ENCODE measurements at regions not wholly inside any gene's neighbourhood (a gene's known extent, or its start where the extent isn't known, plus 50 kb on each side); places are given as distances from the start of the nearest gene placed in this dataset.

- TF ChIP-seq, protein P1, sequence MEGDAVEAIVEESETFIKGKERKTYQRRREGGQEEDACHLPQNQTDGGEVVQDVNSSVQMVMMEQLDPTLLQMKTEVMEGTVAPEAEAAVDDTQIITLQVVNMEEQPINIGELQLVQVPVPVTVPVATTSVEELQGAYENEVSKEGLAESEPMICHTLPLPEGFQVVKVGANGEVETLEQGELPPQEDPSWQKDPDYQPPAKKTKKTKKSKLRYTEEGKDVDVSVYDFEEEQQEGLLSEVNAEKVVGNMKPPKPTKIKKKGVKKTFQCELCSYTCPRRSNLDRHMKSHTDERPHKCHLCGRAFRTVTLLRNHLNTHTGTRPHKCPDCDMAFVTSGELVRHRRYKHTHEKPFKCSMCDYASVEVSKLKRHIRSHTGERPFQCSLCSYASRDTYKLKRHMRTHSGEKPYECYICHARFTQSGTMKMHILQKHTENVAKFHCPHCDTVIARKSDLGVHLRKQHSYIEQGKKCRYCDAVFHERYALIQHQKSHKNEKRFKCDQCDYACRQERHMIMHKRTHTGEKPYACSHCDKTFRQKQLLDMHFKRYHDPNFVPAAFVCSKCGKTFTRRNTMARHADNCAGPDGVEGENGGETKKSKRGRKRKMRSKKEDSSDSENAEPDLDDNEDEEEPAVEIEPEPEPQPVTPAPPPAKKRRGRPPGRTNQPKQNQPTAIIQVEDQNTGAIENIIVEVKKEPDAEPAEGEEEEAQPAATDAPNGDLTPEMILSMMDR (IDR thresholded peaks at IDR 0.05; ENCODE audit: insufficient read depth, low read depth, low read length, missing control alignments), result no peak
- H3K4me3 ChIP-seq (ENCODE audit: low read length), result no peak overlapping the region
- DNase-seq (ENCODE audit: low read depth), result peak; percentile 55
These were observed 1071.2 kb upstream of the SEL1L start for GRCh38 chr14:82604819-82605218.

DNA sequence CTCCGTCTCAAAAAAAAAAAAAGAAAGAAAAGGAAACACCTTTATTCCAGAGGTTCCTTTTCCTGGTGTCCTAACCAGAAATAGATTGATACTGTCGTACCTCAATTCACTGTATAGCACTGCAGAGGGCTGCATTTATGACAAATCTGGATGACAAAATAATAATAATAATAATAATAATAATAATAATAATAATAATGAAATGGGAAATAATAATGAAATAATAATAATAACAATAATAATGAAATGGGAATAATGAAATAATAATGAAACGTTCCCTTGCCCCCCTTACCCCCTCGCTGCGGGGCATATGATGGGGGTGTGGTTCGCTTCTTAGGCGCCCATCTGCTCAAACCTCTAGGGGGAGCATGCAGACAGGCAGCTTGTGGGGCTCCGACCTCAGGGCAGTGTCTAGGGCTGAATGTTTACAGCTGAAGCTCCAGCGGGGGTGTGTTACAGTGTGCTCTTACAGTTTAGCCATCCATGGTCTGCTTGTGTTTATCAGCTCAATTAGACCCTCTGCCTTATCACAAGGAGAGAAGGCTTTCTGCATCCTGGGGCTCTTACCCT, 1088.3 kb upstream of the SEL1L start:
- TF ChIP-seq, protein P1 (IDR thresholded peaks at IDR 0.05; ENCODE audit: insufficient read depth, low read depth, low read length, missing control alignments), result no peak
- H3K4me3 ChIP-seq (ENCODE audit: low read length), result no peak overlapping the region
- no peak for DNase-seq (ENCODE audit: low read depth)

- TF ChIP-seq, protein P1 (IDR thresholded peaks at IDR 0.05; ENCODE audit: insufficient read depth, low read depth, low read length, missing control alignments), result no peak
- no peak for DNase-seq (ENCODE audit: low read depth)
- H3K4me3 ChIP-seq (ENCODE audit: low read length), result no peak overlapping the region
These were observed 1092.8 kb upstream of the SEL1L start for GRCh38 chr14:82626156-82627066.

GRCh38 chr14:82635915-82636314, 1102.3 kb upstream of the SEL1L start:
- no peak for DNase-seq (ENCODE audit: low read depth)
- TF ChIP-seq, protein P1 (IDR thresholded peaks at IDR 0.05; ENCODE audit: insufficient read depth, low read depth, low read length, missing control alignments), result no peak
- no peak overlapping the region for H3K4me3 ChIP-seq (ENCODE audit: low read length)

- TF ChIP-seq, protein P1 (IDR thresholded peaks at IDR 0.05; ENCODE audit: insufficient read depth, low read depth, low read length, missing control alignments), result no peak
- DNase-seq (ENCODE audit: low read depth), result no peak
- H3K4me3 ChIP-seq (ENCODE audit: low read length), result no peak overlapping the region
These were observed 1102.8 kb upstream of the SEL1L start for GRCh38 chr14:82636426-82636825.

GRCh38 chr14:82641050-82641540, 1107.4 kb upstream of the SEL1L start:
- no peak overlapping the region for H3K4me3 ChIP-seq (ENCODE audit: low read length)
- TF ChIP-seq, protein P1 (IDR thresholded peaks at IDR 0.05; ENCODE audit: insufficient read depth, low read depth, low read length, missing control alignments), result no peak
- DNase-seq (ENCODE audit: low read depth), result peak; percentile 25
